IMR-90 (cell line): ENCODE measurements at regions not wholly inside any gene's neighbourhood (a gene's known extent, or its start where the extent isn't known, plus 50 kb on each side); places are given as distances from the start of the nearest gene placed in this dataset.

Source experiments
- ATAC-seq: fragments of 200-7000 bp; cut with Tn5 transposase; 2 replicates; pipeline ENCODE4 v1.9.1; 2020; ENCODE audit warnings: low read depth, mild to moderate bottlenecking, moderate library complexity
- BruUV-seq: library from RNA; stranded (reverse); fragments of 400-500 nt; replicated peaks from 2 replicates; lab custom pipeline; 2021; lab: Mats Ljungman, UMichigan
- CTCF ChIA-PET: fragments of 300-600 bp; formaldehyde crosslinking; extraction: SDS; loops from one replicate; lab custom pipeline; 2021; ENCODE audit warnings: antibody characterized with exemption; lab: Yijun Ruan, JAX
- POLR2A ChIA-PET: fragments of 300-600 bp; sonication (Branson Sonifier 250); formaldehyde crosslinking; loops from one replicate; lab custom pipeline; 2022; ENCODE audit warnings: antibody characterized with exemption; ENCODE audit not compliant: unreplicated experiment; lab: Charles Lee
- DNase-seq: peaks from one replicate; pipeline ENCODE4 v3.0.0; 2013
- H2AFZ ChIP-seq: replicated peaks from 2 replicates; pipeline ENCODE3; 2013; ENCODE audit warnings: low read length, mild to moderate bottlenecking; ENCODE audit not compliant: poor library complexity
- H2AK5ac ChIP-seq: 2 replicates; pipeline ENCODE4 v1.6.1; 2013; ENCODE audit warnings: low read depth, low read length, inconsistent platforms
- H2AK9ac ChIP-seq: replicated peaks from 2 replicates; pipeline ENCODE3; 2013; ENCODE audit warnings: mild to moderate bottlenecking, low read depth, low read length, moderate library complexity; ENCODE audit not compliant: poor library complexity
- H2BK120ac ChIP-seq: 2 replicates; pipeline ENCODE4 v1.6.1; 2013; ENCODE audit warnings: low read depth, low read length, inconsistent platforms
- H2BK15ac ChIP-seq: 3 replicates; pipeline ENCODE4 v1.6.1; 2013; ENCODE audit warnings: low read depth, low read length, inconsistent platforms
- H2BK20ac ChIP-seq: 2 replicates; pipeline ENCODE4 v1.6.1; 2013; ENCODE audit warnings: low read depth, mild to moderate bottlenecking, inconsistent platforms, low read length, moderate library complexity
- H2BK5ac ChIP-seq: 2 replicates; pipeline ENCODE4 v1.6.1; 2013; ENCODE audit warnings: mild to moderate bottlenecking, low read depth, low read length, inconsistent platforms; ENCODE audit not compliant: poor library complexity, severe bottlenecking
- H3K14ac ChIP-seq: replicated peaks from 2 replicates; pipeline ENCODE4 v1.6.1; 2013; ENCODE audit warnings: low read depth, low read length, inconsistent platforms
- H3K18ac ChIP-seq: 2 replicates; pipeline ENCODE4 v1.6.1; 2013; ENCODE audit warnings: low read depth, low read length, control low read depth
- H3K23ac ChIP-seq: 2 replicates; pipeline ENCODE4 v1.6.1; 2013; ENCODE audit warnings: low read depth, low read length, inconsistent platforms
- H3K27ac ChIP-seq: 2 replicates; pipeline ENCODE4 v1.5.1; 2013; ENCODE audit warnings: mild to moderate bottlenecking, control low read depth, low read length; ENCODE audit not compliant: insufficient read depth
- H3K27me3 ChIP-seq: 2 replicates; pipeline ENCODE4 v1.6.1; 2013; ENCODE audit warnings: low read length; ENCODE audit not compliant: control insufficient read depth, insufficient read depth
- H3K36me3 ChIP-seq: 2 replicates; pipeline ENCODE4 v1.6.1; 2013; ENCODE audit warnings: low read length, mixed read lengths; ENCODE audit not compliant: control insufficient read depth, insufficient read depth
- H3K4ac ChIP-seq: 2 replicates; pipeline ENCODE4 v1.6.1; 2013; ENCODE audit warnings: low read depth, low read length, inconsistent platforms
- H3K4me1 ChIP-seq: 2 replicates; pipeline ENCODE4 v1.6.1; 2013; ENCODE audit warnings: low read length, mixed read lengths; ENCODE audit not compliant: control insufficient read depth, insufficient read depth
- H3K4me2 ChIP-seq: 2 replicates; pipeline ENCODE4 v1.6.1; 2013; ENCODE audit warnings: low read depth, mild to moderate bottlenecking, control low read depth, low read length, moderate library complexity
- H3K4me3 ChIP-seq: 2 replicates; pipeline ENCODE4 v1.5.1; 2013; ENCODE audit warnings: low read depth, mild to moderate bottlenecking, control low read depth, low read length, moderate library complexity; ENCODE audit not compliant: insufficient read depth
- H3K56ac ChIP-seq: 2 replicates; pipeline ENCODE4 v1.6.1; 2013; ENCODE audit warnings: low read length, inconsistent platforms; ENCODE audit not compliant: insufficient read depth; ENCODE audit errors: extremely low read depth
- H3K79me1 ChIP-seq, 2 experiments: 2 replicates each; pipeline ENCODE4 v1.6.1; 2013; ENCODE audit warnings: low read length in 2 of 2, inconsistent platforms in 1 of 2, low read depth in 1 of 2
- H3K9ac ChIP-seq: 2 replicates; pipeline ENCODE4 v1.6.1; 2013; ENCODE audit warnings: low read depth, low read length, control low read depth
- H3K9me1 ChIP-seq: 2 replicates; pipeline ENCODE4 v1.6.1; 2013; ENCODE audit warnings: low read length, inconsistent platforms; ENCODE audit not compliant: insufficient read depth
- H3K9me3 ChIP-seq: 2 replicates; pipeline ENCODE4 v1.6.1; 2013; ENCODE audit warnings: low read length; ENCODE audit not compliant: control insufficient read depth, insufficient read depth
- H4K20me1 ChIP-seq: 2 replicates; pipeline ENCODE4 v1.6.1; 2013; ENCODE audit warnings: low read length, inconsistent platforms; ENCODE audit not compliant: insufficient read depth
- H4K5ac ChIP-seq: 2 replicates; pipeline ENCODE4 v1.6.1; 2013; ENCODE audit warnings: mild to moderate bottlenecking, low read depth, low read length, control low read depth
- H4K8ac ChIP-seq, 2 experiments: 2 replicates each; pipeline ENCODE4 v1.6.1; 2013; ENCODE audit warnings: low read depth in 2 of 2, low read length in 2 of 2, control low read depth in 1 of 2, inconsistent platforms in 1 of 2
- H4K91ac ChIP-seq: 2 replicates; pipeline ENCODE4 v1.6.1; 2013; ENCODE audit warnings: low read depth, low read length, inconsistent platforms; ENCODE audit not compliant: insufficient read depth
- BHLHE40 ChIP-seq: fragments of 150-350 bp; IDR thresholded peaks from 2 replicates; pipeline ENCODE4 v1.6.1; 2016; ENCODE audit warnings: mild to moderate bottlenecking, low read depth, low read length
- CEBPB ChIP-seq: IDR thresholded peaks from 2 replicates; pipeline ENCODE4 v1.6.1; 2012; ENCODE audit warnings: low read depth, low read length, improper control_type of control experiment
- CHD1 ChIP-seq: IDR thresholded peaks from 2 replicates; pipeline ENCODE4 v1.6.1; 2012; ENCODE audit warnings: low read depth, low read length, improper control_type of control experiment
- CTCF ChIP-seq: conservative IDR thresholded peaks from 2 replicates; pipeline ENCODE4 v1.5.1; 2012; ENCODE audit warnings: mild to moderate bottlenecking, low read depth, low read length, improper control_type of control experiment
- ELK1 ChIP-seq: fragments of 150-350 bp; IDR thresholded peaks from 2 replicates; pipeline ENCODE4 v1.6.1; 2016; ENCODE audit warnings: low read depth, mild to moderate bottlenecking, low read length, moderate library complexity, borderline replicate concordance
- FOS ChIP-seq: fragments of 150-350 bp; IDR thresholded peaks from 2 replicates; pipeline ENCODE4 v1.6.1; 2016; ENCODE audit warnings: low read depth, low read length
- MAFK ChIP-seq: IDR thresholded peaks from 2 replicates; pipeline ENCODE4 v1.6.1; 2012; ENCODE audit warnings: low read depth, low read length, improper control_type of control experiment
- MAZ ChIP-seq: IDR thresholded peaks from 2 replicates; pipeline ENCODE4 v1.6.1; 2012; ENCODE audit warnings: low read depth, mild to moderate bottlenecking, low read length, improper control_type of control experiment, moderate library complexity, borderline replicate concordance
- MXI1 ChIP-seq: IDR thresholded peaks from 2 replicates; pipeline ENCODE4 v1.6.1; 2012; ENCODE audit warnings: low read depth, mild to moderate bottlenecking, low read length, moderate library complexity, borderline replicate concordance
- NFE2L2 ChIP-seq: fragments of 150-350 bp; IDR thresholded peaks from 2 replicates; pipeline ENCODE4 v1.6.1; 2016; ENCODE audit warnings: low read depth, mild to moderate bottlenecking, low read length
- POLR2A ChIP-seq: IDR thresholded peaks from 2 replicates; pipeline ENCODE4 v1.6.1; 2012; ENCODE audit warnings: mild to moderate bottlenecking, low read depth, low read length
- RAD21 ChIP-seq: IDR thresholded peaks from 2 replicates; pipeline ENCODE4 v1.6.1; 2012; ENCODE audit warnings: low read length, improper control_type of control experiment
- RCOR1 ChIP-seq: IDR thresholded peaks from 2 replicates; pipeline ENCODE4 v1.6.1; 2012; ENCODE audit warnings: mild to moderate bottlenecking, low read length, improper control_type of control experiment; ENCODE audit not compliant: insufficient replicate concordance
- RFX5 ChIP-seq: IDR thresholded peaks from 2 replicates; pipeline ENCODE4 v1.8.0; 2012; ENCODE audit warnings: low read depth, mild to moderate bottlenecking, low read length, moderate library complexity
- SMC3 ChIP-seq: fragments of 150-350 bp; IDR thresholded peaks from 2 replicates; pipeline ENCODE4 v1.6.1; 2016; ENCODE audit warnings: low read depth, mild to moderate bottlenecking, antibody characterized with exemption, low read length, moderate library complexity
- USF2 ChIP-seq: fragments of 150-350 bp; IDR thresholded peaks from 2 replicates; pipeline ENCODE4 v1.6.1; 2017; ENCODE audit warnings: mild to moderate bottlenecking, antibody characterized with exemption, low read length, low read depth
- WGBS, 2 experiments: methylation state at CpG; one replicate each; pipeline versions ENCODE4 v1.1.5 to v1.1.7; 2013; ENCODE audit warnings: missing lambda C conversion rate in 2 of 2; ENCODE audit not compliant: insufficient read length in 1 of 2; ENCODE audit errors: extremely low coverage in 2 of 2; 5-methylcytosine and 5-hydroxymethylcytosine counted together
- dilution Hi-C: fragments of 300-500 bp; cut with HindIII; formaldehyde crosslinking; loops from one replicate; pipeline ENCODE4 v1.14.3; 2018; ENCODE audit warnings: low sequenced_read_pairs; ENCODE audit not compliant: unreplicated experiment
- in situ Hi-C: fragments of 300-500 bp; cut with MboI; formaldehyde crosslinking; loops from 3 replicates; pipeline ENCODE4 v1.14.3; 2019; ENCODE audit warnings: low sequenced_read_pairs, inconsistent platforms, mixed read lengths
- intact Hi-C: fragments of 100-400 bp; cut with micrococcal nuclease; formaldehyde crosslinking; loops from 2 replicates; pipeline ENCODE4 v1.10.0; 2022

- Histone ChIP-seq H2AK5ac (peak overlapping the region; percentile 76), H2BK15ac (peak overlapping the region; percentile 20; the same call in 1 of the 3 replicates), H3K9ac (no peak overlapping the region), H4K8ac (peak overlapping the region; percentile 6 to 87; a peak in 1 of 4 replicates), H3K27ac (no peak overlapping the region), H4K20me1 (0 out of 2 replicates have a peak, but pooled peaks cover 3% of the 10 kb centered on the region), H3K18ac (peak overlapping the region; percentile 57; the same call in 1 of the 2 replicates), H3K9me3 (no peaks in the 10 kb centered on the region), H3K23ac (peak overlapping the region; percentile 21), H2BK20ac (peak overlapping the region; percentile 94), H3K4me3 (no peak overlapping the region), H3K9me1 (peaks cover 24% of the 10 kb centered on the region), H3K56ac (peak overlapping the region; percentile 66), H3K4me2 (peak overlapping the region; percentile 0), H3K79me1 (no peaks in the 10 kb centered on the region), H2BK5ac (peak overlapping the region; percentile 56), H3K4me1 (peaks cover 19% of the 10 kb centered on the region), H2AK9ac (peak overlapping the region; percentile 67), H2BK120ac (peak overlapping the region; percentile 95), H3K4ac (peak overlapping the region; percentile 96), H3K36me3 (no peaks in the 10 kb centered on the region), H4K91ac (peak overlapping the region; percentile 47), H4K5ac (peak overlapping the region; percentile 11; the same call in 1 of the 2 replicates), H3K27me3 (no peaks in the 10 kb centered on the region; the same call in 1 of the 2 replicates), H3K14ac (peak overlapping the region; percentile 93), H2AFZ (peak overlapping the region; percentile 75)
- DNase-seq: peak; percentile 97
- 0% methylated on average over 2 of the region's 4 CpGs; no CpG with 5 or more reads in 1 of the 2 experiments for WGBS, 2 experiments
- ChIA-PET CTCF (interaction anchor here (0.6 kb wide), 1 partner anchor 21 kb away, joined by 3 read pairs; no protein-coding TSS in a partner anchor), POLR2A (no interaction called here)
- ATAC-seq: peak; percentile 73
- BruUV-seq: no TSS peak
- intact Hi-C loops: loop anchor here (10.0 kb wide), 1 partner anchor 438 kb away; no protein-coding TSS in a partner anchor
- TF ChIP-seq BHLHE40 (peak; percentile 77), SMC3 (no peak; the same call in 1 of the 2 replicates), RFX5 (no peak), MAZ (peak; percentile 12; the same call in 1 of the 2 replicates), MAFK (peak; percentile 48; the same call in 1 of the 2 replicates), RAD21 (peak; percentile 6; the same call in 1 of the 2 replicates), CTCF (no peak), USF2 (no peak), NFE2L2 (no peak), FOS (peak; percentile 96), CEBPB (peak; percentile 100), ELK1 (no peak), POLR2A (no peak), MXI1 (no peak), CHD1 (no peak), RCOR1 (peak; percentile 19)
- dilution Hi-C loops: no loop called here
- in situ Hi-C loops: no loop called here
These were observed 455.8 kb downstream of the MIAT start for GRCh38 chr22:27113211-27113635.
